Upper lobe of right lung (tissue), 1 donor: ENCODE measurements at regions not wholly inside any gene's neighbourhood (a gene's known extent, or its start where the extent isn't known, plus 50 kb on each side); places are given as distances from the start of the nearest gene placed in this dataset.
A peak's percentile ranks its signal among the peaks of the same experiment; 100 is the strongest.

Experiments used
- ATAC-seq: fragments of 200-7000 bp; cut with Tn5 transposase; one replicate; pipeline ENCODE4 v1.9.1; 2020; ENCODE audit warnings: mild to moderate bottlenecking, moderate library complexity
- DNase-seq: peaks from one replicate; pipeline ENCODE4 v3.0.0-alpha.2; 2020
- H3K27ac ChIP-seq: fragments of 200-600 bp; one replicate; pipeline ENCODE4 v1.8.0; 2022
- H3K27me3 ChIP-seq: fragments of 200-600 bp; one replicate; pipeline ENCODE4 v1.8.0; 2022; ENCODE audit warnings: mild to moderate bottlenecking
- H3K36me3 ChIP-seq: fragments of 200-600 bp; one replicate; pipeline ENCODE4 v1.8.0; 2022
- H3K4me1 ChIP-seq: fragments of 200-600 bp; one replicate; pipeline ENCODE4 v1.8.0; 2022
- H3K4me3 ChIP-seq: fragments of 200-600 bp; one replicate; pipeline ENCODE4 v1.8.0; 2022; ENCODE audit warnings: mild to moderate bottlenecking
- H3K9me3 ChIP-seq: fragments of 200-600 bp; one replicate; pipeline ENCODE4 v1.8.0; 2022
- intact Hi-C: fragments of 100-400 bp; cut with DNase I; formaldehyde crosslinking; loops from one replicate; pipeline ENCODE4 v1.11.0; 2022
- TF ChIP-seq, protein P1 (sequence below): fragments of 200-600 bp; IDR thresholded peaks from one replicate; pipeline ENCODE4 v1.8.0; 2022; ENCODE audit warnings: antibody characterized with exemption
- donor health status: DM: no; HTN: yes; CAD: no; lungs with severe emphysema.

- H3K27ac ChIP-seq = no peak overlapping the region
- no peaks in the 10 kb centered on the region for H3K36me3 ChIP-seq
- ATAC-seq = no peak
- TF ChIP-seq, protein P1, sequence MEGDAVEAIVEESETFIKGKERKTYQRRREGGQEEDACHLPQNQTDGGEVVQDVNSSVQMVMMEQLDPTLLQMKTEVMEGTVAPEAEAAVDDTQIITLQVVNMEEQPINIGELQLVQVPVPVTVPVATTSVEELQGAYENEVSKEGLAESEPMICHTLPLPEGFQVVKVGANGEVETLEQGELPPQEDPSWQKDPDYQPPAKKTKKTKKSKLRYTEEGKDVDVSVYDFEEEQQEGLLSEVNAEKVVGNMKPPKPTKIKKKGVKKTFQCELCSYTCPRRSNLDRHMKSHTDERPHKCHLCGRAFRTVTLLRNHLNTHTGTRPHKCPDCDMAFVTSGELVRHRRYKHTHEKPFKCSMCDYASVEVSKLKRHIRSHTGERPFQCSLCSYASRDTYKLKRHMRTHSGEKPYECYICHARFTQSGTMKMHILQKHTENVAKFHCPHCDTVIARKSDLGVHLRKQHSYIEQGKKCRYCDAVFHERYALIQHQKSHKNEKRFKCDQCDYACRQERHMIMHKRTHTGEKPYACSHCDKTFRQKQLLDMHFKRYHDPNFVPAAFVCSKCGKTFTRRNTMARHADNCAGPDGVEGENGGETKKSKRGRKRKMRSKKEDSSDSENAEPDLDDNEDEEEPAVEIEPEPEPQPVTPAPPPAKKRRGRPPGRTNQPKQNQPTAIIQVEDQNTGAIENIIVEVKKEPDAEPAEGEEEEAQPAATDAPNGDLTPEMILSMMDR = no peak
- no peak for DNase-seq
- no peak overlapping the region for H3K4me3 ChIP-seq
- H3K27me3 ChIP-seq = no peaks in the 10 kb centered on the region
- no peaks in the 10 kb centered on the region for H3K9me3 ChIP-seq
- intact Hi-C loops = no loop called here
- no peaks in the 10 kb centered on the region for H3K4me1 ChIP-seq
Measured at GRCh38 chr3:73866846-73867245, 242.1 kb upstream of the PDZRN3 start.

DNA sequence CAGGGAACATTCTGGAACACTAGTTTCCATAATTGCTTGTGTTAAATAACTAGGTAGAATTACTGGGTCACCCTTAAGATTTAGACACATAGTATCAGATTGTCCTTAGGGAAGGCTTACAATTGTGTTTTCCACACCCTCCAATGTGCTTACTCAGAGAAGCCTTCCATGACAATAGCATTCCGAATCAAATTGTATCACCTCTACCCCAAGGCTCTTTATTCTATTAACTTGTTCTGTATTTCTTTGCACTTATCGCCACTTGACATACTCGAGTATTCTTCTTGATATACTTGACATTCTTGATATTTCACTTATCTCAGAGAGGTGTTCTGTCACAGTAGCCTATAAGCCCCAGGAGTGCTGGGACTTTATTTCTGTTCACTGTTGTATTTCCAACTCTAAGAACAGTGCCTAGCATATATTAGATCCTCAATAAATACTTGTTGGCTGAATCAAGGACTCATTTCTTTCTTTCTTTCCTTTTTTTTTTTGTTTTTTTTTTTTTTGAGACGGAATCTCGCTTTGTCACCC lies 238.9 kb upstream of the PDZRN3 start:
- Histone ChIP-seq H3K9me3 (no peaks in the 10 kb centered on the region), H3K36me3 (no peaks in the 10 kb centered on the region), H3K4me3 (no peak overlapping the region), H3K27ac (no peak overlapping the region), H3K27me3 (no peaks in the 10 kb centered on the region), H3K4me1 (no peaks in the 10 kb centered on the region)
- TF ChIP-seq, protein P1 = no peak
- intact Hi-C loops = no loop called here
- peak; percentile 27 for ATAC-seq
- DNase-seq = no peak

DNA sequence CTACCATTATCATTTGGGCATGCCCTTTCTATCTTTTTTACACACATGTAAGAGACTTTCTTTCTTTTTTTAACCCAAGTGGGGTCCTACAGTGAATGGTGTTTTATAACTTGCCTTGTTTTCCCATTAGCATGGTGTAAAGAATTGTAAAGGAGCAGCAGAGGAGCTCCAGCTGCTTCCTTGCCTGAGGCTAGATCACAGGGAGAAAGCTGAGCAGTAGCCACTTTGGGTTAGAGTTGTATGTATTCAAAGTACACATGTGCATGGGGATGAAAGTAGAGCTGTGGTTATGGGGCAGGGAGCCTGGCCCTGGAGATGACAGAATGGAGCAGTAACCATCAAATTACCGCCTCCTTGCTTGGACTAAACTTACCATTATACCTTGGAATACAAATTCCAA lies 231.1 kb upstream of the PDZRN3 start:
- intact Hi-C loops = no loop called here
- Histone ChIP-seq H3K27ac (no peak overlapping the region), H3K4me3 (no peak overlapping the region), H3K27me3 (no peaks in the 10 kb centered on the region), H3K36me3 (no peaks in the 10 kb centered on the region), H3K4me1 (no peaks in the 10 kb centered on the region), H3K9me3 (no peaks in the 10 kb centered on the region)
- TF ChIP-seq, protein P1 = no peak
- ATAC-seq (no peak), DNase-seq (no peak)

GRCh38 chr3:73848173-73848906 lies 223.6 kb upstream of the PDZRN3 start:
- Histone ChIP-seq H3K27ac (no peak overlapping the region), H3K4me1 (no peaks in the 10 kb centered on the region), H3K27me3 (no peaks in the 10 kb centered on the region), H3K4me3 (no peak overlapping the region), H3K36me3 (no peaks in the 10 kb centered on the region), H3K9me3 (no peaks in the 10 kb centered on the region)
- ATAC-seq (no peak), DNase-seq (no peak)
- TF ChIP-seq, protein P1 = peak; percentile 57
- intact Hi-C loops = loop anchor here (10.0 kb wide), 1 partner anchor 334 kb away; no protein-coding TSS in a partner anchor

- no peaks in the 10 kb centered on the region for H3K27me3 ChIP-seq
- intact Hi-C loops = loop anchor here (10.0 kb wide), 1 partner anchor 332 kb away; no protein-coding TSS in a partner anchor
Measured at GRCh38 chr3:73846951-73847350, 222.2 kb upstream of the PDZRN3 start.

More at GRCh38 chr3:73846951-73847350, 222.2 kb upstream of the PDZRN3 start:
- Histone ChIP-seq H3K36me3 (no peaks in the 10 kb centered on the region), H3K4me3 (no peak overlapping the region), H3K27ac (no peak overlapping the region), H3K9me3 (no peaks in the 10 kb centered on the region), H3K4me1 (no peaks in the 10 kb centered on the region)
- TF ChIP-seq, protein P1 = no peak
- DNase-seq = no peak
- no peak for ATAC-seq
